ENCODE measurements at regions not wholly inside any gene's neighbourhood (a gene's known extent, or its start where the extent isn't known, plus 50 kb on each side); places are given as distances from the start of the nearest gene placed in this dataset.

DNA sequence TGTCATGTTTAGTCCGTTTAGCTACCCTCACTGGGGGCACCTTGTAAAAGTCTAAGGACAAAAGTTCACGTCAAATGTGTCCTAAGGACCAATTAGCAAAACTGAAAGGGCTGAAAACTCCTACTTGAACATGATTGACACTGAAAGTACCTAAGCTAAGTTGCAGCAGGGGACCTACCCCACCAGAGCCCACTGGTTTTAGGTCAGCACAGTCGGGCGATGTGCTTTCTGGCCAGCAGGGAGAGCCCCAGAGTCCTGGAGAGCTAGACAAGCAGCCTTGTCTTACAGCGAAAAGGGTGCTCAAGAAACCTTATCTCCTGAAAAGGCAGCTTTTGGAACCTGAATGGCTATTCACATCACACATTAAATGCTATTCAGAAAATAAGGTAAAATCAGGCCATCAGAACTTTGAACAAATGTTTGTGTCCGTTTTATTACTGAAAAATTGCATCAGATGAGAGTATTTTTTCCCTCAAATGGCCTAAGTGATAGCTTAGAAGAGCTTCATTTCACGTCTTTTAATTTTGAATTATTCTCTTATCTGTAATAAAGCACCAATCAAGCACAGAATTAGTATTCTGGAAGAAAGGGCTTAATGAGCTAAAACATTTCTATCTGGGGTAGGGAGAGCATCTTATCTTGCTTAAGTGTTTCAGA lies 52.2 kb upstream of the MKI67 start:
- ATAC-seq (ENCODE audit: insufficient read depth, low read depth): peak; percentile 58
- Histone ChIP-seq H3K36me3 (ENCODE audit: insufficient read depth, low read length) (no peaks in the 10 kb centered on the region), H3K27ac (ENCODE audit: low read length) (no peak overlapping the region), H3K4me3 (ENCODE audit: low read depth in 1 of 2, low read length in 2 of 2) (no peak overlapping the region), H3K79me2 (ENCODE audit: insufficient read depth, low read length) (peaks cover 22% of the 10 kb centered on the region), H3K9me3 (ENCODE audit: insufficient read depth, low read length, severe bottlenecking) (peaks cover 27% of the 10 kb centered on the region), H3K9ac (ENCODE audit: low read depth, low read length) (no peak overlapping the region), H3K4me2 (ENCODE audit: insufficient read depth, low read length) (no peak overlapping the region), H3K4me1 (ENCODE audit: insufficient read depth, low read length) (peaks cover 35% of the 10 kb centered on the region), H3K27me3 (ENCODE audit: insufficient read depth, low read length, poor library complexity) (no peaks in the 10 kb centered on the region), H2AFZ (ENCODE audit: low read depth, low read length) (no peak overlapping the region), H4K20me1 (ENCODE audit: insufficient read depth, low read length) (no peaks in the 10 kb centered on the region)
- TF ChIP-seq, protein P1, sequence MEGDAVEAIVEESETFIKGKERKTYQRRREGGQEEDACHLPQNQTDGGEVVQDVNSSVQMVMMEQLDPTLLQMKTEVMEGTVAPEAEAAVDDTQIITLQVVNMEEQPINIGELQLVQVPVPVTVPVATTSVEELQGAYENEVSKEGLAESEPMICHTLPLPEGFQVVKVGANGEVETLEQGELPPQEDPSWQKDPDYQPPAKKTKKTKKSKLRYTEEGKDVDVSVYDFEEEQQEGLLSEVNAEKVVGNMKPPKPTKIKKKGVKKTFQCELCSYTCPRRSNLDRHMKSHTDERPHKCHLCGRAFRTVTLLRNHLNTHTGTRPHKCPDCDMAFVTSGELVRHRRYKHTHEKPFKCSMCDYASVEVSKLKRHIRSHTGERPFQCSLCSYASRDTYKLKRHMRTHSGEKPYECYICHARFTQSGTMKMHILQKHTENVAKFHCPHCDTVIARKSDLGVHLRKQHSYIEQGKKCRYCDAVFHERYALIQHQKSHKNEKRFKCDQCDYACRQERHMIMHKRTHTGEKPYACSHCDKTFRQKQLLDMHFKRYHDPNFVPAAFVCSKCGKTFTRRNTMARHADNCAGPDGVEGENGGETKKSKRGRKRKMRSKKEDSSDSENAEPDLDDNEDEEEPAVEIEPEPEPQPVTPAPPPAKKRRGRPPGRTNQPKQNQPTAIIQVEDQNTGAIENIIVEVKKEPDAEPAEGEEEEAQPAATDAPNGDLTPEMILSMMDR (IDR thresholded peaks at IDR 0.05; ENCODE audit: borderline replicate concordance, extremely low read depth, low read length, poor library complexity, severe bottlenecking): peak; percentile 84
- TF ChIP-seq EZH2 (IDR thresholded peaks at IDR 0.05; ENCODE audit: borderline replicate concordance, low read depth, low read length, severe bottlenecking): no peak
- DNase-seq: peak; percentile 73

GRCh38 chr10:128180843-128181242 lies 54.6 kb upstream of the MKI67 start:
- Histone ChIP-seq H3K9me3 (ENCODE audit: insufficient read depth, low read length, severe bottlenecking) (peaks cover 11% of the 10 kb centered on the region), H3K27ac (ENCODE audit: low read length) (peak overlapping the region; percentile 96), H2AFZ (ENCODE audit: low read depth, low read length) (peak overlapping the region; percentile 72), H3K27me3 (ENCODE audit: insufficient read depth, low read length, poor library complexity) (no peaks in the 10 kb centered on the region), H3K79me2 (ENCODE audit: insufficient read depth, low read length) (peaks cover 46% of the 10 kb centered on the region), H3K4me1 (ENCODE audit: insufficient read depth, low read length) (peaks cover 59% of the 10 kb centered on the region), H3K9ac (ENCODE audit: low read depth, low read length) (peak overlapping the region; percentile 66), H4K20me1 (ENCODE audit: insufficient read depth, low read length) (no peaks in the 10 kb centered on the region), H3K4me2 (ENCODE audit: insufficient read depth, low read length) (peak overlapping the region; percentile 82), H3K4me3 (ENCODE audit: low read depth in 1 of 2, low read length in 2 of 2) (peak overlapping the region; percentile 32 to 60), H3K36me3 (ENCODE audit: insufficient read depth, low read length) (no peaks in the 10 kb centered on the region)
- peak; percentile 85 for DNase-seq
- no peak for TF ChIP-seq EZH2 (IDR thresholded peaks at IDR 0.05; ENCODE audit: borderline replicate concordance, low read depth, low read length, severe bottlenecking)
- TF ChIP-seq, protein P1 (IDR thresholded peaks at IDR 0.05; ENCODE audit: borderline replicate concordance, extremely low read depth, low read length, poor library complexity, severe bottlenecking): no peak
- ATAC-seq (ENCODE audit: insufficient read depth, low read depth): peak; percentile 98

GRCh38 chr10:128185627-128186026 lies 59.4 kb upstream of the MKI67 start:
- TF ChIP-seq, protein P1 (IDR thresholded peaks at IDR 0.05; ENCODE audit: borderline replicate concordance, extremely low read depth, low read length, poor library complexity, severe bottlenecking): no peak
- TF ChIP-seq EZH2 (IDR thresholded peaks at IDR 0.05; ENCODE audit: borderline replicate concordance, low read depth, low read length, severe bottlenecking): no peak
- H2AFZ ChIP-seq (ENCODE audit: low read depth, low read length): no peak overlapping the region
- peaks cover 11% of the 10 kb centered on the region for H3K9me3 ChIP-seq (ENCODE audit: insufficient read depth, low read length, severe bottlenecking)
- H3K27me3 ChIP-seq (ENCODE audit: insufficient read depth, low read length, poor library complexity): no peaks in the 10 kb centered on the region
- H4K20me1 ChIP-seq (ENCODE audit: insufficient read depth, low read length): no peaks in the 10 kb centered on the region
- H3K4me3 ChIP-seq (ENCODE audit: low read depth in 1 of 2, low read length in 2 of 2): no peak overlapping the region
- no peaks in the 10 kb centered on the region for H3K36me3 ChIP-seq (ENCODE audit: insufficient read depth, low read length)
- peak overlapping the region; percentile 84 for H3K27ac ChIP-seq (ENCODE audit: low read length)
- no peak overlapping the region for H3K9ac ChIP-seq (ENCODE audit: low read depth, low read length)
- peak overlapping the region; percentile 9; the same call in 1 of the 2 replicates for H3K4me2 ChIP-seq (ENCODE audit: insufficient read depth, low read length)
- H3K4me1 ChIP-seq (ENCODE audit: insufficient read depth, low read length): peaks cover 83% of the 10 kb centered on the region
- peaks cover 67% of the 10 kb centered on the region for H3K79me2 ChIP-seq (ENCODE audit: insufficient read depth, low read length)
- ATAC-seq (ENCODE audit: insufficient read depth, low read depth) (no peak), DNase-seq (no peak)
